ENCODE measurements at regions not wholly inside any gene's neighbourhood (a gene's known extent, or its start where the extent isn't known, plus 50 kb on each side); places are given as distances from the start of the nearest gene placed in this dataset.

DNA sequence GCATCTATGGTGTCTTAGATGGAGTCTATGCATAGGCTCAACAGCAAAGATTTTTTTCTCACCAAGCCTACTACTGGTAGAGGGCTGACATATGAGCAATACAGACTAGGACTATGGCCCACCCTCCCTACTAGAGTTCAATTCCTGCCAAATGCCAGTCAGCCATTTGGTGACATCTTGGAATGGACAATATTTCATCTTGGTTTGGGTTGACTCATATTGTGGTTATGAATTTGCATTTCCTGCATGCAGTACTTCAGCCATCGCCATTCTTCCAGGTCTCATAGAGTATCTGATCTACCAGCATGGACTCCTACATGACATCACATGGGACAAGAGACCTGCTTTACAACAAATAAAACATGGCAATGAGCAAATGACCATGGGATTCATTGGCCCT is 778.1 kb upstream of the SOX9 start:
- Histone ChIP-seq H3K18ac (ENCODE audit: low read depth, low read length) (no peak overlapping the region), H4K5ac (ENCODE audit: low read depth, low read length) (no peak overlapping the region), H3K9ac (ENCODE audit: low read depth, low read length) (no peak overlapping the region), H3K14ac (replicated peaks; ENCODE audit: low read depth, low read length) (no peak overlapping the region), H3K27me3 (ENCODE audit: control insufficient read depth, insufficient read depth, low read length) (no peaks in the 10 kb centered on the region), H2BK15ac (ENCODE audit: low read depth, low read length) (no peak overlapping the region), H3K79me1 (ENCODE audit: low read depth in 1 of 2, low read length in 2 of 2) (no peaks in the 10 kb centered on the region), H3K9me1 (ENCODE audit: insufficient read depth, low read length) (no peaks in the 10 kb centered on the region), H3K36me3 (ENCODE audit: control insufficient read depth, insufficient read depth, low read length) (no peaks in the 10 kb centered on the region), H3K4me3 (ENCODE audit: insufficient read depth, low read depth, low read length) (no peak overlapping the region), H4K91ac (ENCODE audit: insufficient read depth, low read depth, low read length) (no peak overlapping the region), H2AFZ (replicated peaks; ENCODE audit: low read length, poor library complexity) (no peak overlapping the region), H3K4me2 (ENCODE audit: low read depth, low read length) (no peak overlapping the region), H3K56ac (ENCODE audit: extremely low read depth, insufficient read depth, low read length) (no peak overlapping the region), H3K4me1 (ENCODE audit: control insufficient read depth, insufficient read depth, low read length) (no peaks in the 10 kb centered on the region; the same call in 1 of the 2 replicates), H4K20me1 (ENCODE audit: insufficient read depth, low read length) (no peaks in the 10 kb centered on the region), H2AK9ac (replicated peaks; ENCODE audit: low read depth, low read length, poor library complexity) (no peak overlapping the region), H2BK120ac (ENCODE audit: low read depth, low read length) (no peak overlapping the region), H2AK5ac (ENCODE audit: low read depth, low read length) (no peak overlapping the region), H3K4ac (ENCODE audit: low read depth, low read length) (no peak overlapping the region), H2BK5ac (ENCODE audit: low read depth, low read length, poor library complexity, severe bottlenecking) (no peak overlapping the region), H2BK20ac (ENCODE audit: low read depth, low read length) (no peak overlapping the region), H4K8ac (ENCODE audit: low read depth in 2 of 2, low read length in 2 of 2) (no peak overlapping the region), H3K9me3 (ENCODE audit: control insufficient read depth, insufficient read depth, low read length) (no peaks in the 10 kb centered on the region), H3K23ac (ENCODE audit: low read depth, low read length) (no peak overlapping the region), H3K27ac (ENCODE audit: insufficient read depth, low read length) (no peak overlapping the region)
- no peak for TF ChIP-seq RCOR1 (IDR thresholded peaks at IDR 0.05; ENCODE audit: insufficient replicate concordance, low read length)
- no peak for TF ChIP-seq ELK1 (IDR thresholded peaks at IDR 0.05; ENCODE audit: borderline replicate concordance, low read depth, low read length)
- TF ChIP-seq FOS (IDR thresholded peaks at IDR 0.05; ENCODE audit: low read depth, low read length) = no peak
- TF ChIP-seq MAZ (IDR thresholded peaks at IDR 0.05; ENCODE audit: borderline replicate concordance, low read depth, low read length) = no peak
- TF ChIP-seq MXI1 (IDR thresholded peaks at IDR 0.05; ENCODE audit: borderline replicate concordance, low read depth, low read length) = no peak
- TF ChIP-seq CEBPB (IDR thresholded peaks at IDR 0.05; ENCODE audit: low read depth, low read length) = no peak
- TF ChIP-seq SMC3 (IDR thresholded peaks at IDR 0.05; ENCODE audit: low read depth, low read length) = no peak
- TF ChIP-seq MAFK (IDR thresholded peaks at IDR 0.05; ENCODE audit: low read depth, low read length) = no peak
- TF ChIP-seq CHD1 (IDR thresholded peaks at IDR 0.05; ENCODE audit: low read depth, low read length) = no peak
- no peak for TF ChIP-seq RAD21 (IDR thresholded peaks at IDR 0.05; ENCODE audit: low read length)
- TF ChIP-seq NFE2L2 (IDR thresholded peaks at IDR 0.05; ENCODE audit: low read depth, low read length) = no peak
- TF ChIP-seq RFX5 (IDR thresholded peaks at IDR 0.05; ENCODE audit: low read depth, low read length) = no peak
- no peak for TF ChIP-seq USF2 (IDR thresholded peaks at IDR 0.05; ENCODE audit: low read depth, low read length)
- no peak for TF ChIP-seq POLR2A (IDR thresholded peaks at IDR 0.05; ENCODE audit: low read depth, low read length)
- ChIA-PET POLR2A (ENCODE audit: unreplicated experiment) (no interaction called here), CTCF (no interaction called here)
- WGBS, 2 experiments (ENCODE audit: extremely low coverage in 2 of 2, insufficient read length in 1 of 2) = 100% methylated on average over 1 of the region's 1 CpG; no CpG with 5 or more reads in 1 of the 2 experiments
- dilution Hi-C loops (cut with HindIII; ENCODE audit: low sequenced_read_pairs, unreplicated experiment) = no loop called here
- in situ Hi-C loops (cut with MboI; ENCODE audit: low sequenced_read_pairs) = no loop called here
- ATAC-seq (ENCODE audit: low read depth) = no peak
- intact Hi-C loops (cut with micrococcal nuclease) = no loop called here
- DNase-seq = no peak
- BruUV-seq (replicated peaks) = no TSS peak

All from IMR-90 (cell line).